Peyer's patch (tissue), 4 donors: ENCODE measurements at regions not wholly inside any gene's neighbourhood (a gene's known extent, or its start where the extent isn't known, plus 50 kb on each side); places are given as distances from the start of the nearest gene placed in this dataset.

Experiments
- DNase-seq, 3 donors: peaks; one replicate each; pipeline ENCODE4 v3.0.0-alpha.2; 2017 to 2019
- H3K27ac ChIP-seq, 4 donors: fragments of 200-600 bp; sonication (generic); one replicate each; pipeline ENCODE4 v1.5.1; 2016 to 2019
- H3K27me3 ChIP-seq, 2 donors: fragments of 200-600 bp; sonication (generic); one replicate each; pipeline ENCODE4 v1.5.1; 2019
- H3K36me3 ChIP-seq, 3 donors: fragments of 200-600 bp; sonication (generic); one replicate each; pipeline ENCODE4 v1.5.1; 2016 to 2019
- H3K4me1 ChIP-seq, 4 donors: fragments of 200-600 bp; sonication (generic); one replicate each; pipeline ENCODE4 v1.5.1; 2016 to 2019
- H3K4me3 ChIP-seq, 4 donors: fragments of 200-600 bp; sonication (generic); 1 replicate in 3 of 4; 2 replicates in 1 of 4; pipeline ENCODE4 v1.5.1; 2016 to 2019; ENCODE audit warnings: mild to moderate bottlenecking in 1 of 4
- H3K9me3 ChIP-seq, 4 donors: fragments of 200-600 bp; sonication (generic); one replicate each; pipeline ENCODE4 v1.5.1; 2016 to 2019; ENCODE audit warnings: mild to moderate bottlenecking in 1 of 4
- CTCF ChIP-seq, 6 experiments: fragments of 450-650 bp in 4 of 6; fragments of 200-600 bp in 2 of 6; sonication (generic) in 1 of 6; IDR thresholded peaks; one replicate each; pipeline ENCODE4 v1.5.1; 2017 to 2019; ENCODE audit warnings: antibody characterized with exemption in 6 of 6, mild to moderate bottlenecking in 3 of 6, moderate library complexity in 1 of 6
- POLR2A ChIP-seq, 2 donors: fragments of 450-650 bp; IDR thresholded peaks; one replicate each; pipeline ENCODE4 v1.5.1; 2017; ENCODE audit warnings: antibody characterized with exemption in 2 of 2, mild to moderate bottlenecking in 2 of 2, moderate library complexity in 2 of 2

- Histone ChIP-seq H3K4me1 (no peaks in the 10 kb centered on the region), H3K27ac (no peak overlapping the region), H3K9me3 (no peaks in the 10 kb centered on the region), H3K27me3 (no peaks in the 10 kb centered on the region), H3K4me3 (no peak overlapping the region), H3K36me3 (no peaks in the 10 kb centered on the region)
- TF ChIP-seq POLR2A (IDR thresholded peaks at IDR 0.05), result no peak
- no peak for TF ChIP-seq CTCF (IDR thresholded peaks at IDR 0.05)
- DNase-seq, result no peak
These were observed 287.6 kb downstream of the BCHE start for GRCh38 chr3:165549665-165550064.

- TF ChIP-seq POLR2A (IDR thresholded peaks at IDR 0.05), result no peak
- no peak for TF ChIP-seq CTCF (IDR thresholded peaks at IDR 0.05)
- no peaks in the 10 kb centered on the region for H3K9me3 ChIP-seq
- H3K27ac ChIP-seq, result no peak overlapping the region
- DNase-seq, result no peak
- H3K36me3 ChIP-seq, result no peaks in the 10 kb centered on the region
- H3K4me1 ChIP-seq, result no peaks in the 10 kb centered on the region
- no peak overlapping the region for H3K4me3 ChIP-seq
- H3K27me3 ChIP-seq, result no peaks in the 10 kb centered on the region
These were observed 288.2 kb downstream of the BCHE start for GRCh38 chr3:165549037-165549436.

DNA sequence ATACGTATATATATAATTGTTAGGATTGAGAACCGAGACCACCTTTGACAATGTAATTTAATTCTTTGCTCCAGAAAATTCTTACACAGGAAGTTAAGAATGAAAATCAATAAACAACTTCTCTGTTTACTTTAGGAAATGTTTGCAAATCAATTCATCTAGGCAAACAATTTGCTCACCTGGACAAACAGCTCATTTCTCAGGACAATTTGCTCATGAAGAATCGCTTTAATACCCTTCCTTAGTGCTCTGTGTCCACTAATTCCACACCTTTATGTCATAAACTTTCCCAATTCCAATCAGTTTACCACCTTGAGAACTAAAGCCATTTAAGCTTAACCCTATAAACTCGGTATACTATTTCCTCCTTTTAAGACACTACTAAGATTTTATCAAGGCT lies 292.2 kb downstream of the BCHE start:
- H3K4me1 ChIP-seq, result no peaks in the 10 kb centered on the region
- H3K4me3 ChIP-seq, result no peak overlapping the region
- no peaks in the 10 kb centered on the region for H3K27me3 ChIP-seq
- no peak overlapping the region for H3K27ac ChIP-seq
- TF ChIP-seq POLR2A (IDR thresholded peaks at IDR 0.05), result no peak
- no peak for TF ChIP-seq CTCF (IDR thresholded peaks at IDR 0.05)
- no peak for DNase-seq
- H3K9me3 ChIP-seq, result no peaks in the 10 kb centered on the region
- no peaks in the 10 kb centered on the region for H3K36me3 ChIP-seq

GRCh38 chr3:165544432-165544831 lies 292.8 kb downstream of the BCHE start:
- TF ChIP-seq POLR2A (IDR thresholded peaks at IDR 0.05) (no peak), CTCF (IDR thresholded peaks at IDR 0.05) (no peak)
- H3K27ac ChIP-seq, result no peak overlapping the region
- no peaks in the 10 kb centered on the region for H3K36me3 ChIP-seq
- no peaks in the 10 kb centered on the region for H3K4me1 ChIP-seq
- H3K4me3 ChIP-seq, result no peak overlapping the region
- H3K9me3 ChIP-seq, result no peaks in the 10 kb centered on the region
- H3K27me3 ChIP-seq, result no peaks in the 10 kb centered on the region
- DNase-seq, result no peak

DNA sequence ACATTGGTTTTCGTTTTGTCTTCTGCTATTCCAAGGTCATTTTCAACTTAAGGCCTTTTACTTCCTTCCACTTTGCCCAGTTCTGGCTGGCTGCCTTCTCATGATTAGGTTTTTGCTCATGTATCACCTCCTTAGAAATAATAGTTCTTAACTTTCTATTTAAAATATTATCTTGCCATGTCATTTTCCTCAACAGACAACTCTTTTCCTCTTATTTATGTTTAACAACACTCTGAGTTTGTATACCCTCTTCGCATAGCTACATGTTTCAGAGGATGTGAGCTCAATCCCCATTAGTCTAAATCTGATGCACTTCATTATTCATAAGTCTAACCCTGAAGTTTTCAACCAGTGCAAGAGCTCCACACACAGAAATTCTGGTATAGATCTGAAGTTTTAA lies 299.1 kb downstream of the BCHE start:
- Histone ChIP-seq H3K36me3 (no peaks in the 10 kb centered on the region), H3K9me3 (no peaks in the 10 kb centered on the region), H3K4me1 (no peaks in the 10 kb centered on the region), H3K27me3 (no peaks in the 10 kb centered on the region), H3K27ac (no peak overlapping the region), H3K4me3 (no peak overlapping the region)
- DNase-seq, result no peak
- TF ChIP-seq CTCF (IDR thresholded peaks at IDR 0.05), result no peak
- no peak for TF ChIP-seq POLR2A (IDR thresholded peaks at IDR 0.05)

DNA sequence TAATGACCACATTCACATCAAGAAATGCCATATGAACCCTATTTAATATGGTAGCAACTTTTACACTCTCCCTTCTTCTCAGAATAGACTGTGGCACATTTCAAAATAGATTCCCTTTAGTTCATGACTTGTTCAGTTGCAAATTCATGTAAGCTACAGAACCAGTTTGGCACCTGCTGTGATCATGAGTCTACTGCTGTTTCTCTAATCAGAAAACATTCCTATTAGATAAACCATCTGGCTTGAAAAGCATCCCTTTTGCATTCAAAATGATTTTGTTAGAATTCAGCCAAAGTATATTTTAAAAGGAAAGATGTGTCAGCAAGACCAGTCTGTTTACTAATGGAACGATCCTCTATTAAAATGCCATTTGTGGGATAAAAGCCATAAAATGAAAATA lies 304.4 kb downstream of the BCHE start:
- no peaks in the 10 kb centered on the region for H3K9me3 ChIP-seq
- H3K4me1 ChIP-seq, result no peaks in the 10 kb centered on the region
- no peak overlapping the region for H3K27ac ChIP-seq
- no peaks in the 10 kb centered on the region for H3K36me3 ChIP-seq
- no peak for TF ChIP-seq CTCF (IDR thresholded peaks at IDR 0.05)
- no peak for TF ChIP-seq POLR2A (IDR thresholded peaks at IDR 0.05)
- H3K4me3 ChIP-seq, result no peak overlapping the region
- H3K27me3 ChIP-seq, result no peaks in the 10 kb centered on the region
- no peak for DNase-seq
